AG09309 (cell line): ENCODE measurements at regions not wholly inside any gene's neighbourhood (a gene's known extent, or its start where the extent isn't known, plus 50 kb on each side); places are given as distances from the start of the nearest gene placed in this dataset.

Experiments used
- DNase-seq: peaks from one replicate; pipeline ENCODE4 v3.0.0-alpha.2; 2010; ENCODE audit warnings: low read depth
- H3K4me3 ChIP-seq: 2 replicates; pipeline ENCODE4 v1.5.1; 2011; ENCODE audit warnings: mild to moderate bottlenecking, low read depth, low read length, moderate library complexity; ENCODE audit not compliant: control insufficient read depth
- CTCF ChIP-seq: IDR thresholded peaks from 2 replicates; pipeline ENCODE4 v1.5.1; 2011; ENCODE audit warnings: mild to moderate bottlenecking, low read depth, low read length, inconsistent platforms; ENCODE audit not compliant: insufficient read depth, control insufficient read depth; ENCODE audit errors: missing control alignments

GRCh38 chr14:62003701-62004100, 241.5 kb downstream of the SNAPC1 start:
- DNase-seq, result no peak
- no peak overlapping the region for H3K4me3 ChIP-seq
- no peak for TF ChIP-seq CTCF

- H3K4me3 ChIP-seq, result no peak overlapping the region
- no peak for DNase-seq
- no peak for TF ChIP-seq CTCF
Measured at GRCh38 chr14:62006116-62006731, 244.0 kb downstream of the SNAPC1 start.

- no peak for DNase-seq
- no peak for TF ChIP-seq CTCF
- no peak overlapping the region for H3K4me3 ChIP-seq
Measured at GRCh38 chr14:62015243-62015642, 253.0 kb downstream of the SNAPC1 start.

GRCh38 chr14:62015945-62016344, 253.7 kb downstream of the SNAPC1 start:
- no peak overlapping the region for H3K4me3 ChIP-seq

GRCh38 chr14:62017651-62018230, 255.5 kb downstream of the SNAPC1 start:
- no peak for DNase-seq
- no peak for TF ChIP-seq CTCF
- H3K4me3 ChIP-seq, result no peak overlapping the region

More at GRCh38 chr14:62015945-62016344, 253.7 kb downstream of the SNAPC1 start:
- TF ChIP-seq CTCF, result no peak
- DNase-seq, result no peak

- H3K4me3 ChIP-seq, result no peak overlapping the region
- DNase-seq, result no peak
- no peak for TF ChIP-seq CTCF
Measured at GRCh38 chr14:62018606-62019005, 256.4 kb downstream of the SNAPC1 start.
